ENCODE measurements at regions not wholly inside any gene's neighbourhood (a gene's known extent, or its start where the extent isn't known, plus 50 kb on each side); places are given as distances from the start of the nearest gene placed in this dataset.

DNA sequence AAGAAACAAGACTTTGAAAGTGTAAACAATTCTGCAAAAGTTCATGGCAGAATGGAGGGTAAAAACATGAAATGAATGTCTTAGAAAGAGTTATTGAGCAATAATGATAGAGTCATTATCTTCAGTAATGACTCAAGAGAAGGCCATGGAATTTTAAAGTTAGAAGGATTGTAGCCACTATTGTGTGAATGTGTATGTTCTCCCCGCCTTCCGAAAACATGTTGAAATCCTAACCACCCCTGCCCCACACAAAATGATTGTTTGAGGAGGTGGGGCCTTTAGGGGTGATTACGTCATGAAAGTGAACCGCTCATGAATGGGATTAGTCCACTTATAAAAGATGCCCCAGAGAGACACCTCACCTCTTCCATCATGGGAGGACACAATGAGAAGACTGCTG lies 93.8 kb upstream of the CCDC190 start:
- H3K9me3 Mint-ChIP-seq, result no peaks in the 10 kb centered on the region
- no peaks in the 10 kb centered on the region for H3K27me3 Mint-ChIP-seq (ENCODE audit: low read depth)
- Histone ChIP-seq H4K5ac (ENCODE audit: insufficient read length, low read depth, low read length) (no peak overlapping the region), H3K4me1 (ENCODE audit: insufficient read depth, low read length) (no peaks in the 10 kb centered on the region), H3K9me3 (ENCODE audit: control insufficient read depth, low read depth, low read length) (no peaks in the 10 kb centered on the region), H3K79me2 (ENCODE audit: insufficient read depth, low read length) (no peaks in the 10 kb centered on the region), H3K23me2 (ENCODE audit: insufficient read length, low read depth, low read length, poor library complexity, severe bottlenecking) (no peaks in the 10 kb centered on the region), H2AFZ (ENCODE audit: low read length) (no peak overlapping the region), H3K4me2 (ENCODE audit: insufficient read depth, insufficient read length, low read length) (no peak overlapping the region), H2BK15ac (ENCODE audit: low read depth, low read length) (no peak overlapping the region), H3K9ac (ENCODE audit: extremely low read depth, insufficient read length, low read length) (no peak overlapping the region), H2AK5ac (ENCODE audit: insufficient read length, low read length) (no peak overlapping the region), H4K20me1 (ENCODE audit: control insufficient read depth, insufficient read depth, insufficient read length) (no peaks in the 10 kb centered on the region), H3K79me1 (ENCODE audit: insufficient read depth, low read depth, low read length, poor library complexity, severe bottlenecking) (no peaks in the 10 kb centered on the region), H4K91ac (ENCODE audit: insufficient read length, low read depth, low read length) (no peak overlapping the region), H3K18ac (ENCODE audit: insufficient read length, low read depth, low read length) (no peak overlapping the region), H3K4ac (ENCODE audit: low read depth, low read length) (no peak overlapping the region), H4K8ac (replicated peaks; ENCODE audit: insufficient read length, low read depth, low read length) (no peak overlapping the region), H3K23ac (ENCODE audit: insufficient read length, low read depth, low read length) (no peak overlapping the region), H3K56ac (ENCODE audit: insufficient read length, low read depth, low read length) (no peak overlapping the region), H2BK20ac (ENCODE audit: low read depth, low read length, poor library complexity, severe bottlenecking) (no peak overlapping the region), H2BK120ac (ENCODE audit: low read depth, low read length, poor library complexity, severe bottlenecking) (no peak overlapping the region), H3T11ph (ENCODE audit: low read length) (no peak overlapping the region), H2BK12ac (ENCODE audit: insufficient read length, low read depth, low read length) (no peak overlapping the region), H3K27me3 (ENCODE audit: insufficient read depth, low read length) (no peaks in the 10 kb centered on the region), H2BK5ac (ENCODE audit: insufficient read length, low read length) (no peak overlapping the region), H3K27ac (ENCODE audit: insufficient read length, low read depth, low read length) (no peak overlapping the region), H3K14ac (ENCODE audit: insufficient read depth, low read length) (no peak overlapping the region)
- no peak overlapping the region for H3K4me3 Mint-ChIP-seq
- no CpG with 5 or more reads among the region's 4 CpGs for WGBS (ENCODE audit: extremely low coverage, insufficient read length, low lambda C conversion rate)
- H3K27ac Mint-ChIP-seq, result no peak overlapping the region; a peak in 1 of 7 replicates
- peaks cover 0 to 2% of the 10 kb centered on the region in 2 experiments; a peak in 2 of 4 replicates for H3K4me1 Mint-ChIP-seq
- H3K36me3 Mint-ChIP-seq (ENCODE audit: insufficient read depth in 1 of 3, low read depth in 3 of 3), result no peaks in the 10 kb centered on the region
- no peak for DNase-seq
- TF ChIP-seq, protein P1, sequence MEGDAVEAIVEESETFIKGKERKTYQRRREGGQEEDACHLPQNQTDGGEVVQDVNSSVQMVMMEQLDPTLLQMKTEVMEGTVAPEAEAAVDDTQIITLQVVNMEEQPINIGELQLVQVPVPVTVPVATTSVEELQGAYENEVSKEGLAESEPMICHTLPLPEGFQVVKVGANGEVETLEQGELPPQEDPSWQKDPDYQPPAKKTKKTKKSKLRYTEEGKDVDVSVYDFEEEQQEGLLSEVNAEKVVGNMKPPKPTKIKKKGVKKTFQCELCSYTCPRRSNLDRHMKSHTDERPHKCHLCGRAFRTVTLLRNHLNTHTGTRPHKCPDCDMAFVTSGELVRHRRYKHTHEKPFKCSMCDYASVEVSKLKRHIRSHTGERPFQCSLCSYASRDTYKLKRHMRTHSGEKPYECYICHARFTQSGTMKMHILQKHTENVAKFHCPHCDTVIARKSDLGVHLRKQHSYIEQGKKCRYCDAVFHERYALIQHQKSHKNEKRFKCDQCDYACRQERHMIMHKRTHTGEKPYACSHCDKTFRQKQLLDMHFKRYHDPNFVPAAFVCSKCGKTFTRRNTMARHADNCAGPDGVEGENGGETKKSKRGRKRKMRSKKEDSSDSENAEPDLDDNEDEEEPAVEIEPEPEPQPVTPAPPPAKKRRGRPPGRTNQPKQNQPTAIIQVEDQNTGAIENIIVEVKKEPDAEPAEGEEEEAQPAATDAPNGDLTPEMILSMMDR (conservative IDR thresholded peaks at IDR 0.05), result no peak

Data from H9 (cell line).